Activated B cell treated with CpG ODN at 0.5 μM for 24 hours (primary cell): ENCODE measurements at regions not wholly inside any gene's neighbourhood (a gene's known extent, or its start where the extent isn't known, plus 50 kb on each side); places are given as distances from the start of the nearest gene placed in this dataset.

Source experiments
- ATAC-seq: fragments of 200-7000 bp; cut with Tn5 transposase; one replicate; pipeline ENCODE4 v1.10.0; 2021; ENCODE audit warnings: low read depth, mild to moderate bottlenecking, moderate library complexity
- CTCF ChIA-PET: fragments of 350-600 bp; sonication (Branson Sonifier 250); formaldehyde crosslinking; loops from one replicate; lab custom pipeline; 2021; ENCODE audit warnings: antibody characterized with exemption; lab: Charles Lee
- POLR2A ChIA-PET: fragments of 350-600 bp; sonication (Branson Sonifier 250); formaldehyde crosslinking; loops from one replicate; lab custom pipeline; 2021; ENCODE audit warnings: antibody characterized with exemption; lab: Charles Lee
- DNase-seq: peaks from one replicate; pipeline ENCODE4 v3.0.0; 2022
- H3K27ac Mint-ChIP-seq: one replicate; pipeline ENCODE4 v1.8.0; 2020; ENCODE audit warnings: mixed read lengths
- H3K27me3 Mint-ChIP-seq: one replicate; pipeline ENCODE4 v1.8.0; 2021; ENCODE audit warnings: mixed read lengths
- H3K36me3 Mint-ChIP-seq: one replicate; pipeline ENCODE4 v1.8.0; 2021; ENCODE audit warnings: low read depth, mixed read lengths
- H3K4me1 Mint-ChIP-seq: one replicate; pipeline ENCODE4 v1.8.0; 2021; ENCODE audit warnings: mixed read lengths
- H3K4me3 Mint-ChIP-seq: one replicate; pipeline ENCODE4 v1.8.0; 2020; ENCODE audit warnings: mild to moderate bottlenecking, mixed read lengths
- H3K9me3 Mint-ChIP-seq: one replicate; pipeline ENCODE4 v1.8.0; 2020; ENCODE audit warnings: mixed read lengths
- CTCF ChIP-seq: fragments of 200-600 bp; IDR thresholded peaks from one replicate; pipeline ENCODE4 v1.8.0; 2022; ENCODE audit warnings: antibody characterized with exemption, mild to moderate bottlenecking
- intact Hi-C: fragments of 100-400 bp; cut with micrococcal nuclease; formaldehyde crosslinking; loops from one replicate; pipeline ENCODE4 v1.15.1; 2024

- Mint-ChIP-seq H3K36me3 (no peaks in the 10 kb centered on the region), H3K27me3 (no peaks in the 10 kb centered on the region), H3K4me3 (no peak overlapping the region), H3K4me1 (no peaks in the 10 kb centered on the region), H3K9me3 (peaks cover 3% of the 10 kb centered on the region), H3K27ac (no peak overlapping the region)
- ATAC-seq, result no peak
- DNase-seq, result no peak
- ChIA-PET POLR2A (no interaction called here), CTCF (no interaction called here)
- intact Hi-C loops, result no loop called here
- no peak for TF ChIP-seq CTCF
These were observed 552.9 kb downstream of the TDRD15 start for GRCh38 chr2:21676676-21677075.

GRCh38 chr2:21683838-21684237 lies 560.1 kb downstream of the TDRD15 start:
- H3K4me3 Mint-ChIP-seq, result no peak overlapping the region
- intact Hi-C loops, result no loop called here
- DNase-seq (no peak), ATAC-seq (no peak)
- ChIA-PET POLR2A (no interaction called here), CTCF (no interaction called here)
- H3K27me3 Mint-ChIP-seq, result no peaks in the 10 kb centered on the region
- H3K36me3 Mint-ChIP-seq, result no peaks in the 10 kb centered on the region
- TF ChIP-seq CTCF, result no peak
- H3K4me1 Mint-ChIP-seq, result no peaks in the 10 kb centered on the region
- no peak overlapping the region for H3K27ac Mint-ChIP-seq
- peaks cover 4% of the 10 kb centered on the region for H3K9me3 Mint-ChIP-seq

GRCh38 chr2:21687589-21687988 lies 563.8 kb downstream of the TDRD15 start:
- TF ChIP-seq CTCF, result no peak
- DNase-seq (no peak), ATAC-seq (no peak)
- no peaks in the 10 kb centered on the region for H3K27me3 Mint-ChIP-seq
- H3K4me3 Mint-ChIP-seq, result no peak overlapping the region
- H3K27ac Mint-ChIP-seq, result no peak overlapping the region
- intact Hi-C loops, result no loop called here
- peaks cover 2% of the 10 kb centered on the region for H3K9me3 Mint-ChIP-seq
- H3K4me1 Mint-ChIP-seq, result no peaks in the 10 kb centered on the region
- CTCF ChIA-PET, result no interaction called here
- POLR2A ChIA-PET, result no interaction called here
- no peaks in the 10 kb centered on the region for H3K36me3 Mint-ChIP-seq

GRCh38 chr2:21690005-21690404 lies 566.2 kb downstream of the TDRD15 start:
- no peak for DNase-seq
- Mint-ChIP-seq H3K27ac (no peak overlapping the region), H3K9me3 (no peaks in the 10 kb centered on the region), H3K36me3 (no peaks in the 10 kb centered on the region), H3K4me1 (no peaks in the 10 kb centered on the region), H3K27me3 (no peaks in the 10 kb centered on the region), H3K4me3 (no peak overlapping the region)
- ChIA-PET CTCF (no interaction called here), POLR2A (no interaction called here)
- TF ChIP-seq CTCF, result no peak
- intact Hi-C loops, result no loop called here
- ATAC-seq, result no peak

GRCh38 chr2:21693081-21693480 lies 569.3 kb downstream of the TDRD15 start:
- H3K4me3 Mint-ChIP-seq, result no peak overlapping the region

More at GRCh38 chr2:21693081-21693480, 569.3 kb downstream of the TDRD15 start:
- intact Hi-C loops, result no loop called here
- Mint-ChIP-seq H3K9me3 (peaks cover 4% of the 10 kb centered on the region), H3K27me3 (no peaks in the 10 kb centered on the region), H3K36me3 (no peaks in the 10 kb centered on the region), H3K4me1 (no peaks in the 10 kb centered on the region), H3K27ac (no peak overlapping the region)
- ChIA-PET CTCF (no interaction called here), POLR2A (no interaction called here)
- DNase-seq (no peak), ATAC-seq (no peak)
- no peak for TF ChIP-seq CTCF
